GOT3 (cell line): ENCODE measurements at regions not wholly inside any gene's neighbourhood (a gene's known extent, or its start where the extent isn't known, plus 50 kb on each side); places are given as distances from the start of the nearest gene placed in this dataset.

Experiments
- DNase-seq: peaks from one replicate; lab custom pipeline; 2025; ENCODE audit warnings: mixed read lengths; lab: John Stamatoyannopoulos, UW

DNA sequence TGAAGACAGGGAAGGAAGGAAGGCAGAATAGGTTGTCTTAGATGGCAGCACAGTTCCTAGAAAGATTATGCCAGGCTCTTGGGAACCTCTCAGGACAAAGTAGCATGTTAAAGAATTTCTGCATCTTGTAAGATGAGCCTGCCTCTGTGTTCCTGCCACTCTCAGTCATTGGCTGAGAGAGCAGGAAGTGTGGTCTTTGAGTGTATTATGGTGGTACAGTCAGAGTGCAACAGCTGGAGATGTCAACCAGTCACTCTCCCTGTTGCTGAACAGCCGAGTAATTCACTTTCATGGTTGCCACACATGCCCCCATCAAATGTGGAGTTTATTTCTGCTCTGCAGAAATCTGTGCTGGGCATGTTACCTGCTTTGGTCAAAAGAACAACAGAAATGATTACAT lies 659.6 kb upstream of the RIOK2 start:
- no peak for DNase-seq

DNA sequence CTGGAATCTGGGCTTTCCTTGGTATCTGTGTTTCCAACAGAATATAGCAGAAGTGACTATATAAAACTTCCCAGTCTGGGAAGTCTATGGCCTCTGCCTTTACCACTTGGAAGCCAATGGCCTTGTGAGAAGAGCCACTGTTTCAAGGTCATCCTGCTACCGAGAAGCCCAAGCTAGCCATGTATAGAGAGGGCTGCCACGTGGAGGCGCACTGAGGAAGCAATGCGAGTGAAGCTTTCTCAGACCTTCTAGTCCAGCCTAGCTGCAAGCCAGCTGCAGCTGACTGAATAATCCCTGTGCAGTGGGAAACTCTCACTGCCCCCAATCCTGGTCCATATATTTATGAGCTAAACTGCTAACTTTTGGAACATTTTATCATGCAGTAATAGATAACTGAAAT lies 661.8 kb upstream of the RIOK2 start:
- DNase-seq: no peak

DNA sequence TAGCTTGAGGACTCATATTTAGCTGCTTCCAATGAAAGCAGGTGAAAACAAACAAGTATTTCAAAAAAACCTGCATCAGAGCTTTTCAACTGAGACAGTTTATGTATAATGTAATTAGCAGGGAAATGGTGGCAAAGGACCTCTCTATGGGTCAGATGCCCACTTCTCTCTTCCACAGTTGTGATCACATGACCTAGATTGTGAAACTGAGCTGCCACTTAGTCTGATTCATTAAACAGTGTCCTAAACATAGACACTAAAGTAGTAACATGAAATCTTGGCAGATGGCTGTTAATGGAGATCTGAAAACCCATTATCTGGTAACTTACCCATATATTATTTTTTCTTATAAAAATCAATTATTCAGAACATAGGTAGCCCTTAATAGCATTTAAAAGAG lies 663.6 kb upstream of the RIOK2 start:
- no peak for DNase-seq

DNA sequence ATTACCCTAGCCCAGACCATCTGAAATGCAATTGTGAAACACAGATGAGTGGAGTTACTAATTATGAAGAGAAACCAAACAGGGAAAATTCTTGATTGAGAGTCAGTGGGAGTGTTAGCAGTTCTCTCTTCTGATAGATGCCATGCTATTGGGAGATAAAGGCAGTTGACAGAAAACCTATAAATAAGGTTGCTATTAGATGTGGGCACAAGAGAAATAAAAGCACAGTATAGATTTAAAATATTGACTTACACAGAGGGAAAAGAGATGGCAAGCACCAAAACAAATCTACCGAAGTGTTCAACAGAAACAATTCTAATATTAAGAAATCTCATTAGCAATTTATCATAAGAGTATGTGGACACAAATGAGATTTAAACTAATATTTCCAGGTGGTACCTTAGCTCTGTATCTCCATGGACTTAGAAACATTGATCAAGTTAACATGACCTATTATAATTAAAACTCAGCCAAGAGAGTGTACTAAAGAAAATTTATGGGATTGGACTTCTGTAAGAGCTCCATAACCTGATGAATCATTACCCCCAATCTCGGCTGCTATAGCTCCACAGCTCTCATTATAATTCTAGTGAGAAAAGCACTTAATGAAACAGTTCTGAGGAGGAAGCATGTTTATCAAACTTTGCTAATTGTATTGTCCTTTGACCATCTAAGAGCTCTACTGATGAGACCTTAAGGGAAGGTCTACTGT lies 665.0 kb upstream of the RIOK2 start:
- no peak for DNase-seq

DNA sequence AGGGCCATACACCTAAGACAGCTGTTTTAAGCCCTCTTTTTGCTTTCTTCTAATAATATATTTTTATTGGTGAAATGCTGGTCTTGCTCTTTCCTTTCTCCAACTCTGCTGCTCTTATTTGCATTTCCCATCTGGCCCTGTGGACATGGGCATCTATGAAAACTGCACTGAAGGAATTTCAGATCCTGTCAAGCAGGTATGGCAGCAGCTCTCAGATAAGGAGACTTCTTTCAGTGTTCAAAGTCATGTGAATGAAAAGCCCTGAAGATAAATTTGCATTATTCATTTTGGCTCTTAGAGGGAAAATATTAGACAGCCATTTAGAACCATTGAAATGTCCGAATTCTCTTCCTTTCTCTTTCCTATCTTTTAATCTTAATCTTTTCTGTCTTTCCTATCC lies 668.0 kb upstream of the RIOK2 start:
- no peak for DNase-seq

DNA sequence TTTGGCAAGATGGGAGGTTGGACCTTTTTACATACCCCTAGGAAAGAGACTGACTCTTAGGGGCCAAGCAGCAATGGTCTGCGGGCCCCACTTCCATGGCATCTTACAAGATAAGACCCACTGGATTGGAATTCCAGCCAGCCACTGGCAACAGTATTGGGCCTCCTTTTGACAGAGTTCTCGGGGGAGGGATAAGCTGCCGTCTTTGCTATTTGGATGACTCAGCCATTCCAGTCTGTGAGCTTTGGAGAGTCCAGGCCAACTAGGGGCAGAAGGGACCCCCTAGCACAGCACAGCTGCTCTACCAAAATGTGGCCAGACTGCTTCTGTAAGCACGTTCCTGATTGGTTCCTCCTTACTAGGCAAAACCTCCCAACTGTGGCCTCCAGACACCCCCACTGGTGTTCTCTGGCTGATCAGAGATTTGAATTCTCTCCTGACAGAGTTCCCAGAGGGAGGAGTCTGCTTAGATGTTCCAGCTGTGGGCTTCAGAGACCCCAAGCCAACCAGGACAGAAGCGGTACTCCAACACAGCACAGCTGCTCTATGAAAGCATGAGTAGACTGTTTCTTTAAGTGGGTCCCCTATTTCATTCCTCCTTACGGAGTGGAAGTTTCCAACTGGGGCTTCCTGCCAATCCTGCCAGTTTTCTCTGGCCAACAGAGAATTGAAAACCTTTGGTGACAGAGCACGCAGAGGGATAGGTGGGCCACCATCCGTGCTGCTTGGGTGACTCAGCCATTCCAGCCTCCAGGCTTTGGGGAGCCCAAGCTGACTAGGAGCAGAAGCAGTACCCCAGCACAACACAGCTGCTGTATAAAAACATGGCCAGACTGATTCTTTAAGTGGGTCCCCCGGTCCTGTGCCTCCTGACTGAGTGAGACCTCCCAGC lies 672.1 kb upstream of the RIOK2 start:
- no peak for DNase-seq

DNA sequence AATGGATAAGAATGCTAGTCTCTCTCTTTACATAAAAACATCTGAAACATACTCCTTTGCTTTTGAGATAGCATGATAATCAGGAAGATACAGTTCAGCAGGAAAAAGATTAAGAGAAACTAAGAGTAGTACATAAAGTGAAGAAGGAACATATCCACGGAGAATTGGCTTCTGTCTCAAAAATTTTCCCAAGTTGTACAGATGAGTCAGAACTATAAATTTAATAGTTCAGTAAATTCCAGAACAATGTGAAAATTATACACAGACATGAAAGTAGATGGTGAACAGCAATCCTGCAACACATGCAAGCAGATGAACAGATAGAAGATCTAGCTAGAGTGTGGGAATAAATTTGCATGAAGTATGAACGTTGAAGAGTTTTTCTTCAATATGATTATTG lies 691.4 kb upstream of the RIOK2 start:
- DNase-seq: no peak

DNA sequence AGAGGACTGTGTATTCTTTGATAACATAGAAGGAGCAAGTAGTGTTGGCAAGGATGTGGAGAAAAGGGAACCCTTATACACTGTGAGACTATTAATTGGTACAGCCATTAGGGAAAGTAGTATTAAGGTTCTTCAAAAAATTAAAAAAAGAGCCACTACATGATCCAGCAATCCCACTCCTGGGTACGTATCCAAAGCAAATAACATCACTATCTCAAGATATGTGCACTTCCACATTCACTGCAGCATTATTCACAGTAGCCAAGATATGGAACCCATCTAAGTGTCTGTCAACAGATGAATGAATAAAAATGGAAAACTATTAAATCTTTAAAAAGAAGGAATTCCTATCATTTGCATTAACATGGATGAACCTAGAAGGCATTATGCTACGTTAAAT lies 693.2 kb upstream of the RIOK2 start:
- DNase-seq: no peak

DNA sequence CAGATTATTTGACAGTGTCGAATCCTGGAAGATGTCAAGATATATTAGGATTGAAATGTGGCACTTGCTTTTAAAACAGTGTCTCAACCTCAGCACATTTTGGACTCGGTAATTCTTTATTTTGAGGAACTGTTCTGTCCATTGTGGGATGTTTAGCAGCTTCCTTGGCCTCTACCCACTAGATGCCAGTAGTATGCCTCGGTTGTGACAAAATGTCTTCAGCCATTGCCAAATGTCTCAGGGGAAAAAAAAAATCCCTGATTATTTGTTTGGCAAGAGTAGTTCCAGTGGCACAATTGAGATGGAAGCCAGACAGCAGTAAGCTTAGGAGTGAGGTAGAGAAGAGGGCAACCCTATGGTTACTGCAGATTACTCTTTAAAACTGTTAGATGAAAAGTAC lies 694.5 kb upstream of the RIOK2 start:
- no peak for DNase-seq

DNA sequence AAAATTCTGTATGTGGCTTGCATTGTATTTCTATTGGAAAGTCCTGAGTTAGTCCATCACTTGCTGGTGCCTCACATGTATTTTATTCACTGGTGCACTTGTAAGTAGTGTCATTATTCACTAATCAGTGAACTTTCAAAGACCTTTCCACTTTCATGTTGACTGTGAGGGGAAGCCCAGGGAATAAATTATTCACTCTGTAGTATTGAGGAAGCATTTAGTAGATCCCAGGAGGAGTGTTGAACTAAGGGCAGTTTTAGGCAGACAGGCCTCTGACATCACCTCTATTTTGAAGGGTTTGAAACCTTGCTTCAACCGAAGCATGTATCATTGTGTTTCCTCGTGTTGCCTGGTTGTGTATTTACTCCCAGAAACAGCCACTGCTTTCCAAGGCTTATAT lies 705.4 kb upstream of the RIOK2 start:
- DNase-seq: no peak

DNA sequence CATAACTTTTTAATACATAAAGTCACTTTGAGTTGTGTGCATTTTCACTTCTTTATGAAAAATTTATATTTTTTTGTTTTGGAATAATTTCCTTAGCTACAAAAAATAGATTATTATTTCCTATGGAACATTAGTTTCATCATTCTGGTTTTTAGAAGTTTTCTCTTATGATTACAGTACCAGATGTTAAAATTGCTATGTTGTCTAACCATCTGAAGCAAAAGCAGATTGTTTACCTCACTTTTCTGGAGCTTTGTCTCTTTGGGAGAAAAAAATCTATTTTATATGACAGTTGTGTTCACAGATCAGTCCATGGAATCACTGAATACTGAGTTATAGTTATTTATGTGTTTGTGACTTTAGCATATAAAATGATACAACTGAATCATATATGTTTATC lies 708.9 kb upstream of the RIOK2 start:
- DNase-seq: no peak

DNA sequence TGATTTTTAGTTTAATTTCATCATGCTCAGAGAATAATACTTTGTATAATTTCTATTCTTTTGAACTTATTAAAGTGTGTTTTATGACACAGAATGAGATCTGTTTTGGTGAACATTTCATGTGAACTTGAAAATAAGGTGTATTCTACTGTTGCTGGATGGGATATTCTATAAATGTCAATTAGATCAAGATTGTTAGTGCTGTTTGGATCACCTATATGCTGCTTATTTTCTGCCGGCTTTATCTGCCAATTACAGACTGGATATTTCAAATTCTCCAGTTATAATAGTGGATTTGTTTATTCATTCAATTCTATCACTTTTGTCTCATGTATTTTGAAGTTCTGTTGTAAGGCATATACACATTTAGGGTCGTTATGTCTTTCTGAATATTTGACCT lies 720.7 kb upstream of the RIOK2 start:
- DNase-seq: no peak

DNA sequence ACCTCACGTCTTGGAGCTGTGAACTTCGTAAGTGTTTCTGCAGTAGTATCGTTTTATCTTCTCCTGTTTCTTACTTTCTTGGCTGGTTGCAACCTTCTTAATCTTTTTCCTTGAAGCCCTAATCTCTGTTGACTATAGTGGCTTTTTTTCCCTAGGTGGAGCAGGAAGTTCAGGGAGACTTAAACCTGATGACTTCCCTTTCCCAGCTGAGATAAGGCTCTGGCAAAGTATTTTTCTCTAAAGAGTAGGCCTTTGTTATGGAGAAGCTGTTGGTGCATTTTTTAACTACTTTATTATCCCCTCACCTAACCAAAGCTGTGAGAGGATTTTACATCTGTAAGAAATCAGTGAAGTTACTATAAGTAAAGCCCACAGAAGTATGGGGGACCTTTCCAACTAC lies 723.1 kb upstream of the RIOK2 start:
- DNase-seq: no peak

DNA sequence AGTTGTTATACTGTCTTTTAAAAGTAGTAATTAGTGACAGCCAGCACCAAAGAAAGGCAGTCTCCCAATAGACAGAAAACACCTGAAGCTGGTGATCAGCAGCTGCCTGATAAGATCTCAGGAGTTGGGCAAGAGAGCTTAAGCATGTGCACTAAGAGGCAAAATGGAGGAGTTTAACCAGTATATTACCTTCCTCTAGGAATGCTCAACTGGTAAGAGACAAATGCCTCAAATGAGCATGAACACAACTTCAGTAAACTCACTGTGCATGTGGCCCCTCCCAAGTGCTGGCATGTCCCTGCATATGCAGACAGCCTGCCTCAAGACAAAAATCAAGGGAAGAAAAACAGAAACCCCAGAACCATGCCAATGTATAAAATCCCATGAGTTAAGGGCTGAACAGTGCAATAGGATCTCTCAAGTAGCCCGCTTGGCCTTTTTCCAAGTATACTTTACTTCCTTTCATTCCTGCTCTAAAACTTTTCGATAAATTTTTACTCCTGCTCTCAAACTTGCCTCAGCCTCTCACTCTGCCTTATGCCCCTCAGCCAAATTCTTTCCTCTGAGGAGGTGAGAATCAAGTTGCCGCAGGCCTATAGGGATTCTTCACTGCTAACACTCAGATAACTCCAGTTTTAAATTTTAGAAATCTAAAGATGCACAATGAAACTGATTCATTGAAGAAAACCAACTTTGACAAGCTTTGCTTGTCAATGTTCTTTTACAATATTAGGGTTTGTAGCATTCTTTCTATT lies 724.8 kb upstream of the RIOK2 start:
- no peak for DNase-seq

DNA sequence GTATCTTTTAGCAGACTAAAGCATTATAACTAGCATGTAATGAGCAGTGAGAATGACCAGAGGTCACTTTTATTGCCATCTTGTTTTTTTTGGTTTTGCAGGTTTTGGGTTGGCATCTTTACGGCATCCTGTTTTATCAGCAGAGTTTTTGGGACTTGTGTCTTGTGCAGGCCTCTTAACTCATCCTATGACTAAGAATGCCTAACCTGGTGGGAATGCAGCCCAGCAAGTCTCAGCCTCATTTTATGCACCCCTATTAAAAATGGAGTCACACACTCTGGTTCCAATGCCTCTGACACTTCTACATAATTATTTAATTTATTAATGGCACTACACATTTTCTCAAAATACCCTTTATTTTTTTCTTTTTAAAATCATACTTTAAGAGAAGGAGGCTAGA lies 726.5 kb upstream of the RIOK2 start:
- DNase-seq: no peak

DNA sequence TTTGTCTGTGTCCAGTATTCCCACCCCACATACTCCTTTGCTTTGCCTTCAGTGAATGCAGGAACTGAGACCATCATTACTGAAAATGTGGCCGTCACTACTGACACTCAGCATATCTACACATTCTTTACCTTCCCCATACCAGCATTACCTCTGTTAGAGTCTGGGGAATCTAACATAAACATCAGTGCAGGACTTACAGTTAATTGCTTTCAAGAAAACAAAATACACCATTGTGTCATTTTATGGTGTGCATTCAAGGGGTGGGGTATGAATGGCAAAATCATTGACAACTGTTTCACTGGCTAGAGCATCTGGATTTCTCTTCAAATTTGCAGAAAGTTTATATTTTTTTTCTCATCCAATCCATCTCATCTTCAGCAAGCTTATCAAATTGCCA lies 731.4 kb upstream of the RIOK2 start:
- DNase-seq: no peak

DNA sequence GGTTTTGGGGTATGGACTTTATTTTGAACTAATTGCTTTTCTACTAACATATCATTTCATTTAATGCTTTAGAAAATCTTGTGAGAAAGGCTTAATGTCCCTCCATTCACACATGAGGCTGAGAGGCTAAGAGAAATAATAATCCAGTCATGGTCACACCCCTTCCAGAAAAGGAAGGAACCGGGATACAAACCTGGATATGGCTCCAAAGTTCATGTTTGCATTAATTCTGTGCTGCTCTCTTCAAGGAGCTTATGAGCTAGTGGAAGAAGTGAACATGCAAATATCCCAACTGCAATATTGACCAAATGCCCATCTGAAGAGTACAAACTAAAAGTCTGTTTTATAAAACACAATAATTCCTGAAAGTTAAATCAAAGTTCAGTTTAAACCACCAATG lies 732.1 kb upstream of the RIOK2 start:
- no peak for DNase-seq

DNA sequence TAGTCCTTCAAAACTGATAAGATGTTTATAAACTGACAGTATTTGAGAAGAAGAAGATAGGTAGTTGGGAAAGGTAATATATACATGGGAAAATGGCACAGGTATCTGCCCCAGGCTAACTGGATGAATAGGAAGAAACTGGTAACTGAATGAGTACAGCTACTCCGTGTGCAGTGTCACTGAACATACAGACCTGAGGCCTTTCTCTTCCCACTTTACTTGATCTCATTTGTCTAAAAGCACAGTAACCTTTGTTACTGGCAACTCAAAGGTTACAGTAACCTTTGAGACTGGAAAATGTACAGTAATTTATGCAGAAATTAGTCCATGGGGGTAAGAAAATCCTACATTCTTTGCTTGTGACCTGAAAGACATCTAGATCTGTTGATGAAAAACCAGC lies 735.0 kb upstream of the RIOK2 start:
- no peak for DNase-seq

DNA sequence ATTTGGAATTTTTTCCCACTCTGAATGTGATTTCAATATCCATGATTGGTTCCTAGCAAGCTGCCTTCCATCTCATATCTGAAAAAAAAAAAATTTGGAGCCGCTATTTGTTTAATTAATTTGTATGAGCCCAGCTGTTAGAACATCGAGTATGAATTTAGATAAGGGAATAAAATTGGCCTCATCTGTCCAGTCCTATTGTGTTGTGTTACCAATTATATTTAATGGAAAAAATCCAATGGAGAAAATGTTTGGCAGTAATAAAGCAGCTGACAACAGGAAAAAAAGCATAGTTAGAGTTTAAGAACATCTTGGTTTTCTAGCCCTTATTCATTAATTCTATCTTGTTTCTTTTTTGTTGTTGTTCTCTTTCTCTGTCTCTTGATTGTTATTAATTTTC lies 735.6 kb upstream of the RIOK2 start:
- DNase-seq: no peak

DNA sequence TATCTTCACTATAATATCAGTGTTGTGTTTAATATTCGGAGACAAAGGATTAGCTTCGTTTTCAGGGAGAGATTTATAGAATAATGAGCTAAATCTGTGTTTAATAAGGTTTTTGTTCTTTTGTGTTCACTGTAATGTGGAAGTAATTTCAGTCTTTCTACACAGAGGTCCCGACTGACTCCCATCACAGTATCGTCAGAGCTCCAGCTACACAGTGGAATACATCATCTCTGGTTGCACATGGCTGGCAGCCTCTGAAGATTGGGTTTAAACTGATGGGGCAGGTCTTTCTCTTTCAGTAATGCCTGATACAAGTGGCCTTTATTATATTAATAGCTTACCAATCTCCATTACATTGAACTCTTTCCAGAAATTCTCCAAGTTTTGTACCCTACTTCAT lies 736.7 kb upstream of the RIOK2 start:
- no peak for DNase-seq

DNA sequence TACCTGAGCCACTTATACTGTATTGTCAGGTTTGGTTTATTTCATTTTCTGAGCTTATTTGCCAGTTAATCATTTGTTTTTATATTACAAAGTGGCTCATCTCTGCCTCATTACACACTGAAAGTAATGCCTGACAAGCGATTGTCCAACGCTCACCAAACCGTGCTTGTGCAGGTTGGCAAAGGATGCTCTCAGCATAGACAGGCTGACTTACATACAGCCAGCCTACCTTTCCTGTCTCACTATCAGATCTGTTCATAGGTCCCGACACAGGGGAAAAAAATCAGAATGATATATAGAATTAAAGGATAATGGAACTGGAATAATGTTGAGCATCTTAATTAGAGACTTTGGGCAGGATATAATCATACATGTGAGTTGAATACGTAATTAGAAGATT lies 739.7 kb upstream of the RIOK2 start:
- DNase-seq: no peak

DNA sequence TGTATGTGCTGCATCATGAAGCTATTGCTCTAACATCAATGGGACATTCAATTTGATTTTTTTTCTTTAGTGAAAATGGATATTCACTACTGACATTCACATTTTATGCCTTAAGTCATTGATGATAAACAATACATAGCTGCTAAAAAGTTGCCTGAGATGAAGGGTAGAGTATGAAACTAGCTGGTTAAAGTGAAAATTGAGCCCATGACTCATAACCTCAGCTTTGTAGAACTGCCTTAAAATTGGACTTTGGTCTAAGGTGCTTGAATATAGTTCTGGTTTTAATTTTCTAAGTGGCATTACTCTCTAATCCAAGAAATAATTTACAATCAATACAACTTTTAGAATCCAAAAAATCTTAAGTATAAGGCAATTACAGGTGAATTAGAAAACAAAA lies 740.4 kb upstream of the RIOK2 start:
- DNase-seq: no peak

DNA sequence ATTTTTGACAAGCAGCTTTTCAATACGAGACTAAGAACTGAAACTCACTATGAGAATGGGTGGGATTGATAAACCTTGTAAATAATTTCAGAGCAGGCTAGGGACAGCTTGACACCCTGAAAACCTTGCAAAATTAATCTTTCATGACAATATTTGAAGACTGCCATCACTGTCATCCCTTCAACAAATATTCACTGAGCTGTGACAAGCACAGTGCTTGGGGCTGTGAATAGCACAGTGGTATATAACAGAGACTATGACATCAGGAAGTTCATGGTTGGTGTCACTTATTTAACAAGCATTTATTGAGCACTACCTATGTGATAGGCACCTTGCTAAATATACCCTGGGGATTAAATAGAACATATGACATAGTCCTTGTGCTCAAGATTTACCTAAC lies 741.0 kb upstream of the RIOK2 start:
- DNase-seq: no peak
